DND-41 (cell line): ENCODE measurements at regions not wholly inside any gene's neighbourhood (a gene's known extent, or its start where the extent isn't known, plus 50 kb on each side); places are given as distances from the start of the nearest gene placed in this dataset.

Experiments
- ATAC-seq: fragments of 200-7000 bp; cut with Tn5 transposase; 3 replicates; pipeline ENCODE4 v1.9.1; 2021; ENCODE audit warnings: low read depth; ENCODE audit not compliant: insufficient read depth
- DNase-seq: peaks from one replicate; pipeline ENCODE4 v3.0.0-alpha.2; 2020
- H2AFZ ChIP-seq: 2 replicates; pipeline ENCODE4 v1.6.0; 2012; ENCODE audit warnings: low read depth, low read length
- H3K27ac ChIP-seq: 2 replicates; pipeline ENCODE4 v1.5.1; 2012; ENCODE audit warnings: low read length, inconsistent platforms
- H3K27me3 ChIP-seq: fragments of 200-600 bp; sonication (generic); 2 replicates; pipeline ENCODE4 v1.6.0; 2012; ENCODE audit warnings: low read length, mild to moderate bottlenecking, inconsistent platforms; ENCODE audit not compliant: insufficient read depth, poor library complexity
- H3K36me3 ChIP-seq: 2 replicates; pipeline ENCODE4 v1.5.1; 2012; ENCODE audit warnings: low read length, inconsistent platforms; ENCODE audit not compliant: insufficient read depth
- H3K4me1 ChIP-seq: 2 replicates; pipeline ENCODE4 v1.5.1; 2012; ENCODE audit warnings: mild to moderate bottlenecking, low read length; ENCODE audit not compliant: insufficient read depth
- H3K4me2 ChIP-seq: 2 replicates; pipeline ENCODE4 v1.6.0; 2012; ENCODE audit warnings: mild to moderate bottlenecking, moderate library complexity, low read length, inconsistent platforms; ENCODE audit not compliant: insufficient read depth
- H3K4me3 ChIP-seq, 2 experiments: fragments of 200-600 bp in 1 of 2; shearing (Covaris generic) in 1 of 2; 2 replicates each; pipeline ENCODE4 v1.5.1; 2012 to 2016; ENCODE audit warnings: inconsistent platforms in 2 of 2, low read length in 2 of 2, mild to moderate bottlenecking in 2 of 2, low read depth in 1 of 2, moderate library complexity in 1 of 2
- H3K79me2 ChIP-seq: 2 replicates; pipeline ENCODE4 v1.6.0; 2012; ENCODE audit warnings: low read length, inconsistent platforms; ENCODE audit not compliant: insufficient read depth
- H3K9ac ChIP-seq: 2 replicates; pipeline ENCODE4 v1.6.0; 2012; ENCODE audit warnings: low read depth, mild to moderate bottlenecking, inconsistent platforms, low read length, moderate library complexity
- H3K9me3 ChIP-seq: 2 replicates; pipeline ENCODE4 v1.5.1; 2012; ENCODE audit warnings: low read length, moderate library complexity, mild to moderate bottlenecking, inconsistent platforms; ENCODE audit not compliant: insufficient read depth, severe bottlenecking
- H4K20me1 ChIP-seq: 2 replicates; pipeline ENCODE4 v1.6.0; 2012; ENCODE audit warnings: low read length; ENCODE audit not compliant: insufficient read depth
- CTCF ChIP-seq: IDR thresholded peaks from 2 replicates; pipeline ENCODE4 v1.5.1; 2012; ENCODE audit warnings: borderline replicate concordance, low read length, moderate library complexity, mild to moderate bottlenecking; ENCODE audit not compliant: poor library complexity, severe bottlenecking; ENCODE audit errors: extremely low read depth
- EZH2 ChIP-seq: IDR thresholded peaks from 3 replicates; pipeline ENCODE4 v1.6.1; 2012; ENCODE audit warnings: borderline replicate concordance, low read depth, mild to moderate bottlenecking, moderate library complexity, low read length, inconsistent platforms; ENCODE audit not compliant: severe bottlenecking

GRCh38 chr15:62512904-62513303 is 347.8 kb upstream of the C2CD4B start:
- no peak overlapping the region for H3K4me2 ChIP-seq
- no peak overlapping the region for H2AFZ ChIP-seq
- no peak overlapping the region for H3K4me3 ChIP-seq
- DNase-seq (no peak), ATAC-seq (no peak)
- H3K4me1 ChIP-seq: no peaks in the 10 kb centered on the region
- no peaks in the 10 kb centered on the region for H3K79me2 ChIP-seq
- no peaks in the 10 kb centered on the region; the same call in 1 of the 2 replicates for H4K20me1 ChIP-seq
- TF ChIP-seq CTCF (no peak), EZH2 (no peak)
- no peaks in the 10 kb centered on the region for H3K9me3 ChIP-seq
- H3K27ac ChIP-seq: no peak overlapping the region
- H3K27me3 ChIP-seq: peaks cover 2% of the 10 kb centered on the region
- H3K36me3 ChIP-seq: no peaks in the 10 kb centered on the region
- no peak overlapping the region for H3K9ac ChIP-seq

- Histone ChIP-seq H3K9ac (no peak overlapping the region), H2AFZ (no peak overlapping the region), H3K27ac (no peak overlapping the region), H3K9me3 (no peaks in the 10 kb centered on the region), H3K4me3 (no peak overlapping the region), H3K27me3 (peaks cover 2% of the 10 kb centered on the region), H3K4me1 (no peaks in the 10 kb centered on the region), H3K4me2 (no peak overlapping the region), H3K36me3 (no peaks in the 10 kb centered on the region), H4K20me1 (no peaks in the 10 kb centered on the region; the same call in 1 of the 2 replicates), H3K79me2 (no peaks in the 10 kb centered on the region)
- DNase-seq (no peak), ATAC-seq (no peak)
- TF ChIP-seq EZH2 (no peak), CTCF (no peak)
Measured at GRCh38 chr15:62513893-62514292, 348.8 kb upstream of the C2CD4B start.

GRCh38 chr15:62515696-62516395 is 350.8 kb upstream of the C2CD4B start:
- Histone ChIP-seq H3K4me1 (no peaks in the 10 kb centered on the region), H3K9me3 (no peaks in the 10 kb centered on the region), H3K36me3 (no peaks in the 10 kb centered on the region), H3K27ac (no peak overlapping the region), H3K4me3 (no peak overlapping the region), H3K79me2 (no peaks in the 10 kb centered on the region), H2AFZ (no peak overlapping the region), H3K9ac (no peak overlapping the region), H3K4me2 (no peak overlapping the region), H3K27me3 (peaks cover 2% of the 10 kb centered on the region), H4K20me1 (no peaks in the 10 kb centered on the region; the same call in 1 of the 2 replicates)
- ATAC-seq (no peak), DNase-seq (no peak)
- TF ChIP-seq CTCF (no peak), EZH2 (no peak)
